Right lobe of liver (tissue), 6 donors: ENCODE measurements at regions not wholly inside any gene's neighbourhood (a gene's known extent, or its start where the extent isn't known, plus 50 kb on each side); places are given as distances from the start of the nearest gene placed in this dataset.
A peak's percentile ranks its signal among the peaks of the same experiment; 100 is the strongest.
"Not testable (repeated sequence)": the region's sequence is repeated elsewhere in the genome, so short reads cannot be mapped to it uniquely, and the experiment has no call there.

Experiments used
- ATAC-seq, 4 donors: fragments of 200-7000 bp; cut with Tn5 transposase; one replicate each; pipeline ENCODE4 v1.9.1; 2020; ENCODE audit warnings: mild to moderate bottlenecking in 4 of 4, moderate library complexity in 4 of 4
- DNase-seq, 3 donors: peaks; one replicate each; pipeline ENCODE4 v3.0.0-alpha.2; 2020
- H3K27ac ChIP-seq, 3 donors: fragments of 200-600 bp; one replicate each; pipeline ENCODE4 v1.8.0; 2022
- H3K27me3 ChIP-seq, 2 donors: fragments of 200-600 bp; one replicate each; pipeline ENCODE4 v1.8.0; 2022
- H3K36me3 ChIP-seq, 4 donors: fragments of 200-600 bp; sonication (generic) in 1 of 4; one replicate each; pipeline versions ENCODE4 v1.5.1 to v1.8.0; 2017 to 2022; ENCODE audit warnings: control low read depth in 1 of 4
- H3K4me1 ChIP-seq, 4 donors: fragments of 200-600 bp; sonication (generic) in 1 of 4; one replicate each; pipeline versions ENCODE4 v1.5.1 to v1.8.0; 2017 to 2022; ENCODE audit warnings: control low read depth in 1 of 4
- H3K4me3 ChIP-seq, 3 donors: fragments of 200-600 bp; one replicate each; pipeline ENCODE4 v1.8.0; 2022
- H3K9me3 ChIP-seq, 4 donors: fragments of 200-600 bp; sonication (generic) in 1 of 4; one replicate each; pipeline versions ENCODE4 v1.5.1 to v1.8.0; 2017 to 2022; ENCODE audit warnings: control low read depth in 1 of 4
- POLR2A ChIP-seq: fragments of 450-650 bp; IDR thresholded peaks from one replicate; pipeline ENCODE4 v1.6.1; 2017; ENCODE audit warnings: antibody characterized with exemption, mild to moderate bottlenecking
- WGBS: methylation state at CpG from one replicate; pipeline ENCODE4 v1.1.6; 2018; ENCODE audit warnings: low coverage, low lambda C conversion rate; ENCODE audit not compliant: insufficient coverage; ENCODE audit errors: missing lambda C conversion rate; 5-methylcytosine and 5-hydroxymethylcytosine counted together
- intact Hi-C, 2 donors: fragments of 100-400 bp; cut with DNase I; formaldehyde crosslinking; loops; one replicate each; pipeline versions ENCODE4 v1.11.2 to v1.14.1; 2022
- TF ChIP-seq, protein P1 (sequence below), 4 donors: fragments of 200-600 bp in 3 of 4; fragments of 450-650 bp in 1 of 4; IDR thresholded peaks; one replicate each; pipeline versions ENCODE4 v1.5.1 to v1.8.0; 2016 to 2022; ENCODE audit warnings: antibody characterized with exemption in 4 of 4, mild to moderate bottlenecking in 2 of 4
- donor health status: DM: no; HTN: yes; CAD: no.
- donor health status: DM: no; HTN: no; CAD: no.
- donor health status: DM: no; HTN: no; CAD: no.
- donor health status: DM: no; HTN: yes; CAD: no.
- donor health status: DM: no; HTN: yes; CAD: no.

DNA sequence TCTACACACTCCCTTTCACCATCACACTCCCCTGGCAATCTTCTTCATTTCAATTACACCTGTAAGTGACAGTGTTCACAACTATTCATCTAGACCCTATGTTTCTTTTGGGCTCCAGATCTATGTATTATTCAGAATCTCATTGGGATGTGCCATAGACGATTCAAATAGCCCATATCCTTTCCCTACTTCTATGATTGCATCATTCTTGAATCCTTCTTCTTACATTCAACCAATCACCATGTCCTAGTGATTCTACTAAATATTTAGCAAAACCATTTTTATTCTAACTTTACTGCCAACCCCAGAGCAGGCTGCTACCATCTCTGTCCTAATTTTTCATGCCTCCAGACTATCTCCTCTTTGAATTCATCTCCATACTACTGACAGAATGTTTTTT, 106.4 kb downstream of the TDRD15 start:
- DNase-seq (no peak), ATAC-seq (no peak)
- H3K27me3 ChIP-seq: no peaks in the 10 kb centered on the region
- no peaks in the 10 kb centered on the region for H3K4me1 ChIP-seq
- 89% methylated on average over 1 of the region's 1 CpG for whole genome bisulfite sequencing
- H3K36me3 ChIP-seq: no peaks in the 10 kb centered on the region
- no peak overlapping the region for H3K4me3 ChIP-seq
- no peaks in the 10 kb centered on the region for H3K9me3 ChIP-seq
- no peak overlapping the region for H3K27ac ChIP-seq
- intact Hi-C loops: no loop called here
- no peak for TF ChIP-seq POLR2A
- TF ChIP-seq, protein P1, sequence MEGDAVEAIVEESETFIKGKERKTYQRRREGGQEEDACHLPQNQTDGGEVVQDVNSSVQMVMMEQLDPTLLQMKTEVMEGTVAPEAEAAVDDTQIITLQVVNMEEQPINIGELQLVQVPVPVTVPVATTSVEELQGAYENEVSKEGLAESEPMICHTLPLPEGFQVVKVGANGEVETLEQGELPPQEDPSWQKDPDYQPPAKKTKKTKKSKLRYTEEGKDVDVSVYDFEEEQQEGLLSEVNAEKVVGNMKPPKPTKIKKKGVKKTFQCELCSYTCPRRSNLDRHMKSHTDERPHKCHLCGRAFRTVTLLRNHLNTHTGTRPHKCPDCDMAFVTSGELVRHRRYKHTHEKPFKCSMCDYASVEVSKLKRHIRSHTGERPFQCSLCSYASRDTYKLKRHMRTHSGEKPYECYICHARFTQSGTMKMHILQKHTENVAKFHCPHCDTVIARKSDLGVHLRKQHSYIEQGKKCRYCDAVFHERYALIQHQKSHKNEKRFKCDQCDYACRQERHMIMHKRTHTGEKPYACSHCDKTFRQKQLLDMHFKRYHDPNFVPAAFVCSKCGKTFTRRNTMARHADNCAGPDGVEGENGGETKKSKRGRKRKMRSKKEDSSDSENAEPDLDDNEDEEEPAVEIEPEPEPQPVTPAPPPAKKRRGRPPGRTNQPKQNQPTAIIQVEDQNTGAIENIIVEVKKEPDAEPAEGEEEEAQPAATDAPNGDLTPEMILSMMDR (IDR thresholded peaks at IDR 0.05): no peak

DNA sequence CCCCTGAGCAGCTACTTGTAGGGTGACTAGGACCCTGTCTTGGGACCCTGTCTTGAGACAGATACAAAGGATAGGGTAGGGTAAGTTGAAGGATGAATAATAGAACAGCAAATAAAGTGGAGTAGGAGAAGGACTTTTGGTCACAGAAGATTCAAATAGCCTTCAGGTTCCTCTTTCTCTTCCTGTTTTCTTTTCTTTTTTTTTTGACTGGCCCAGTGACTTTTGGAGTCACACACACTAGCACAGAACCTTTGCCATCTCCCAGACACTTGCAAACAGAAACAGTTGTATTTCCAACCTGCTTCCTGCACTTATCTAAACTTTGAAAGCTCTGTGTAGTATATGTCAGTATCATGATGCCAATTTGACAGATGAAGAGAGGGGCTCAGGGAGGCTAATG, 108.2 kb downstream of the TDRD15 start:
- intact Hi-C loops: no loop called here
- Histone ChIP-seq H3K4me1 (no peaks in the 10 kb centered on the region), H3K4me3 (no peak overlapping the region), H3K27ac (no peak overlapping the region), H3K9me3 (no peaks in the 10 kb centered on the region), H3K27me3 (no peaks in the 10 kb centered on the region), H3K36me3 (no peaks in the 10 kb centered on the region)
- TF ChIP-seq POLR2A: no peak
- TF ChIP-seq, protein P1 (IDR thresholded peaks at IDR 0.05): no peak
- DNase-seq: no peak
- ATAC-seq: peak in 2 of 4 donors; percentile 35 to 50

DNA sequence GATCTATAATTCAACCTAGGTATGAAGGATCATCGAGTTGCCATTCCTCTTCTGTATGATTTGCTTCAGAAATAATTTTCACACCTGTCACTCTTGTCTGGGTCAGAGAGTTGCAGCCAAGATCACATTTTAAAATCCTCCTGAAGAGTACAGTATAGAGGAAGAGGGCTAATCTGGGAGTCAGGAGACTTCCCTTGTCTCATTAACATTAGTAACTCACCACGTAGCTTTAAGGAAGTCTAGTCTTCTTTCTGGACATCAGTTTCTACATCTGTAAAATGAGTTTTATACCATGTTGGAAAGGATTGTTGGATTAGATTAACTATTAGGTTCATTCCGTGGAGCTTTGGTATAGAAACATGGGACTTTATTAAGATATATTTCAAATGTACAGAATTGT, 109.4 kb downstream of the TDRD15 start:
- Histone ChIP-seq H3K9me3 (no peaks in the 10 kb centered on the region), H3K27me3 (no peaks in the 10 kb centered on the region), H3K27ac (no peak overlapping the region), H3K4me1 (no peaks in the 10 kb centered on the region), H3K36me3 (no peaks in the 10 kb centered on the region), H3K4me3 (no peak overlapping the region)
- no peak for DNase-seq
- TF ChIP-seq, protein P1 (IDR thresholded peaks at IDR 0.05): no peak
- TF ChIP-seq POLR2A: no peak
- peak in 1 of 4 donors; percentile 27 for ATAC-seq
- intact Hi-C loops: no loop called here
- whole genome bisulfite sequencing: 65% methylated on average over 3 of the region's 3 CpGs

DNA sequence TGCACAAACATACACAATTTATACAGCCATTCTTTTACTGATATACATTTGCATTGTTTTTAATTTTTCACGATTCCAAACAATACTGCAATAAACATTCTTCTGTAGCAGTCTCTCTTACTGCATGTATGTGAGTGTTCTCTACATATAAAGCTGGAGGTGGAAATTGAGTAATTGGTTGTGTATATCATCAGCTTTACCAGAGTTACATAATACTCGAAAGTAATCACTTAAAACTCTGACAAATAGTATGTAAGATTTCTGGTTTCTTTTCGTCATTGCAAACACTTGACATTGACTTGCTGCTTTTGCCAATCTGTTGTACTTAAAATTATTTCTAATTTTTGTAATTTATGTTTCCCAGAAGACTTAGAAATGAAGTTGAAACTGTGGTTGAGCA, 110.2 kb downstream of the TDRD15 start:
- Histone ChIP-seq H3K4me3 (no peak overlapping the region), H3K36me3 (no peaks in the 10 kb centered on the region), H3K27ac (no peak overlapping the region), H3K4me1 (no peaks in the 10 kb centered on the region), H3K9me3 (no peaks in the 10 kb centered on the region), H3K27me3 (no peaks in the 10 kb centered on the region)
- TF ChIP-seq POLR2A: no peak
- TF ChIP-seq, protein P1 (IDR thresholded peaks at IDR 0.05): no peak
- WGBS: 77% methylated on average over 3 of the region's 3 CpGs
- intact Hi-C loops: no loop called here
- ATAC-seq (no peak), DNase-seq (no peak)

DNA sequence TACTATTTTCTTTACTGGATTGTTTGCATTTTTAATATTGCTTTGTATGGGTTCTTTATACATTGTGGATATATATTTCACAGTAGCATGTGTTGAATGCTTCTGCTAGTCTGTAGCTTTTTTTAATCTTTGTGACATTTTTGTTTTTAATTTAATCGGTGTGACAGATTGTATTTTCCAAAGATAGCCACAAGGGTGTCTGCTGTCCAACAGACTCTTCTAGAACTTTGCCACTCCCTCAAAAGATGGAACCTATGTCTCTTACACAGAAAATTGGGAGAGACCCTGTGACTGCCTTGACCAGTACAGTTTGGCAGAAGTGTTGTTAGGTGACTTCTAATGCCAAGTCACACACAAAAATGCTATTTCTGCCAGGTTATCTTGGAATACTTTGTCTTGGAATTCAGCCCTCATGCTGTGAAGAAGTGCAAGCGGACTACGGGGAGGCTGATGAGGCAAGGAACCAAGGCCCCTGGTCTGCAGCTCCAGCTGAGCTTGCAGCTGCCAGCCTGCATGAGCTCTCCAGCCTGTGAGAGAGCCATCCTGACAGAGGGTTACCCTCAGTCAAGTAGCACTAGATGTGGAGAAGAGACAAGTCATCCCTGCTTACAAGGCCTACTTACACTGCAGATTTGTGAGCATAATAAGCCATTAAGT, 110.8 kb downstream of the TDRD15 start:
- Histone ChIP-seq H3K4me3 (no peak overlapping the region), H3K27me3 (no peaks in the 10 kb centered on the region), H3K9me3 (no peaks in the 10 kb centered on the region), H3K4me1 (no peaks in the 10 kb centered on the region), H3K36me3 (no peaks in the 10 kb centered on the region), H3K27ac (no peak overlapping the region)
- TF ChIP-seq, protein P1 (IDR thresholded peaks at IDR 0.05): no peak
- TF ChIP-seq POLR2A: no peak
- WGBS: 65% methylated on average over 2 of the region's 3 CpGs
- DNase-seq (no peak), ATAC-seq (no peak)
- intact Hi-C loops: no loop called here

DNA sequence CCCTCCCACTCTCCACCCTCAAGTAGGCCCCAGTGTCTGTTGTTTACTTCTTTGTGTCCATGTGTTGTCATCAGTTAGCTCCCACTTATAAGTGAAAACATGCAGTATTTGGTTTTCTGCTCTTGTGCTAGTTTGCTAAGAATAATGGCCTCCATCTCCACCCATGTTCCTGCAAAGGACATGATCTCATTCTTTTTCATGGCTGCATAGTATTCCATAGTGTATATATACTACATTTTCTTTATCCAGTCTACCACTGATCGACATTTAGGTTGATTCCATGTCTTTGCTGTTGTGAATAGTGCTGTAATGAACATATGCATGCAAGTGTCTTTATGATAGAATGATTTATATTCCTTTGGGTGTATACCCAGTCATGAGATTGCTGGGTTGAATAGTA, 116.0 kb downstream of the TDRD15 start:
- H3K4me3 ChIP-seq, ATAC-seq, H3K27ac ChIP-seq, DNase-seq, H3K4me1 ChIP-seq, H3K9me3 ChIP-seq, intact Hi-C loops, H3K27me3 ChIP-seq, H3K36me3 ChIP-seq: not testable (repeated sequence)
- WGBS: 64% methylated on average over 1 of the region's 1 CpG
